Posterior cingulate gyrus (tissue), 11 donors: ENCODE measurements at regions not wholly inside any gene's neighbourhood (a gene's known extent, or its start where the extent isn't known, plus 50 kb on each side); places are given as distances from the start of the nearest gene placed in this dataset.

Experiments
- DNase-seq, 10 donors: peaks; one replicate each; pipeline versions ENCODE4 v3.0.0 to v3.0.0-alpha.2; 2020 to 2021; ENCODE audit warnings: mixed read lengths in 3 of 10
- intact Hi-C: fragments of 100-400 bp; cut with DNase I; formaldehyde crosslinking; loops from one replicate; pipeline ENCODE4 v1.15.1; 2023

- intact Hi-C loops: no loop called here
- DNase-seq: no peak
Measured at GRCh38 chr12:124233041-124233796, 61.7 kb upstream of the RFLNA start.

GRCh38 chr12:124233846-124234640, 60.9 kb upstream of the RFLNA start:
- intact Hi-C loops: no loop called here
- DNase-seq: peak in 1 of 10 donors; percentile 22

- DNase-seq: no peak
Measured at GRCh38 chr12:124236625-124237031, 58.3 kb upstream of the RFLNA start.

GRCh38 chr12:124238886-124239285, 56.0 kb upstream of the RFLNA start:
- no peak for DNase-seq
- intact Hi-C loops: no loop called here

More at GRCh38 chr12:124236625-124237031, 58.3 kb upstream of the RFLNA start:
- intact Hi-C loops: no loop called here

- intact Hi-C loops: no loop called here
- no peak for DNase-seq
Measured at GRCh38 chr12:124240493-124240892, 54.4 kb upstream of the RFLNA start.

- DNase-seq: peak in 1 of 10 donors; percentile 7
- intact Hi-C loops: no loop called here
Measured at GRCh38 chr12:124241776-124242528, 52.9 kb upstream of the RFLNA start.

- no peak for DNase-seq
- intact Hi-C loops: no loop called here
Measured at GRCh38 chr12:124242529-124243065, 52.3 kb upstream of the RFLNA start.

- intact Hi-C loops: no loop called here
Measured at GRCh38 chr12:124243936-124244335, 51.0 kb upstream of the RFLNA start.

More at GRCh38 chr12:124243936-124244335, 51.0 kb upstream of the RFLNA start:
- DNase-seq: no peak
